PC-9 (cell line): ENCODE measurements at regions not wholly inside any gene's neighbourhood (a gene's known extent, or its start where the extent isn't known, plus 50 kb on each side); places are given as distances from the start of the nearest gene placed in this dataset.

Experiments
- BruUV-seq: library from RNA; stranded (reverse); fragments of 400-500 nt; replicated peaks from 2 replicates; lab custom pipeline; 2021; lab: Mats Ljungman, UMichigan
- CTCF ChIA-PET: fragments of 300-600 bp; sonication (Branson Sonifier 250); formaldehyde crosslinking; loops from one replicate; lab custom pipeline; 2022; ENCODE audit warnings: antibody characterized with exemption; lab: Charles Lee
- POLR2A ChIA-PET: fragments of 300-600 bp; sonication (Branson Sonifier 250); formaldehyde crosslinking; loops from one replicate; lab custom pipeline; 2022; ENCODE audit warnings: antibody characterized with exemption; ENCODE audit not compliant: unreplicated experiment; lab: Charles Lee
- DNase-seq, 2 experiments: peaks; one replicate each; pipeline versions ENCODE4 v3.0.0 to v3.0.0-alpha.2; 2015 to 2022; ENCODE audit warnings: mixed read lengths in 1 of 2
- H2AFZ ChIP-seq: fragments of 200-600 bp; sonication (generic); 2 replicates; pipeline ENCODE4 v1.8.1; 2017; ENCODE audit warnings: antibody characterized with exemption
- H3F3A ChIP-seq: fragments of 200-600 bp; sonication (generic); 2 replicates; pipeline ENCODE4 v1.8.1; 2017; ENCODE audit warnings: antibody characterized with exemption, mild to moderate bottlenecking, low read depth; ENCODE audit not compliant: insufficient read depth
- H3K27ac ChIP-seq: fragments of 200-600 bp; sonication (generic); 2 replicates; pipeline ENCODE4 v1.6.1; 2016; ENCODE audit warnings: mixed run types
- H3K27me3 ChIP-seq: fragments of 200-600 bp; sonication (generic); 2 replicates; pipeline ENCODE4 v1.6.1; 2016; ENCODE audit warnings: low read depth, mixed run types; ENCODE audit not compliant: insufficient read depth
- H3K36me3 ChIP-seq: fragments of 200-600 bp; sonication (generic); 2 replicates; pipeline ENCODE4 v1.6.1; 2016; ENCODE audit warnings: low read depth, mixed run types
- H3K4me1 ChIP-seq: fragments of 200-600 bp; sonication (generic); replicated peaks from 2 replicates; pipeline ENCODE4 v1.6.1; 2016; ENCODE audit warnings: mixed run types; ENCODE audit not compliant: insufficient read depth
- H3K4me2 ChIP-seq: fragments of 200-600 bp; sonication (generic); 2 replicates; pipeline ENCODE4 v1.6.1; 2017; ENCODE audit warnings: mixed run types
- H3K4me3 ChIP-seq: fragments of 200-600 bp; sonication (generic); 2 replicates; pipeline ENCODE4 v1.6.1; 2016; ENCODE audit warnings: mixed run types
- H3K79me2 ChIP-seq: fragments of 200-600 bp; sonication (generic); 2 replicates; pipeline ENCODE4 v1.6.1; 2017; ENCODE audit warnings: low read depth, mixed run types
- H3K9me2 ChIP-seq: fragments of 200-600 bp; sonication (generic); 2 replicates; pipeline ENCODE4 v1.8.1; 2017; ENCODE audit warnings: mild to moderate bottlenecking; ENCODE audit not compliant: insufficient read depth
- H3K9me3 ChIP-seq: fragments of 200-600 bp; sonication (generic); 2 replicates; pipeline ENCODE4 v1.8.1; 2016; ENCODE audit warnings: low read depth; ENCODE audit not compliant: insufficient read depth
- H4K20me1 ChIP-seq: fragments of 200-600 bp; sonication (generic); 2 replicates; pipeline ENCODE4 v1.8.1; 2017; ENCODE audit not compliant: insufficient read depth
- CTCF ChIP-seq: fragments of 200-600 bp; sonication (generic); conservative IDR thresholded peaks from 2 replicates; pipeline ENCODE4 v1.6.1; 2017; ENCODE audit warnings: mixed run types, antibody characterized with exemption, mild to moderate bottlenecking, moderate library complexity
- EZH2 ChIP-seq: fragments of 200-600 bp; sonication (generic); IDR thresholded peaks from 2 replicates; pipeline ENCODE4 v1.8.0; 2017; ENCODE audit warnings: antibody characterized with exemption, low read depth
- intact Hi-C: fragments of 100-400 bp; cut with micrococcal nuclease; formaldehyde crosslinking; loops from one replicate; pipeline ENCODE4 v1.10.0; 2022; ENCODE audit not compliant: unreplicated experiment

GRCh38 chrX:437661-438390 lies 51.1 kb upstream of the PPP2R3B start:
- ChIA-PET CTCF (no interaction called here), POLR2A (no interaction called here)
- no peak for DNase-seq
- Histone ChIP-seq H3F3A (no peaks in the 10 kb centered on the region), H3K27ac (no peak overlapping the region), H3K4me1 (no peaks in the 10 kb centered on the region), H3K36me3 (no peaks in the 10 kb centered on the region), H3K4me3 (no peak overlapping the region), H4K20me1 (no peaks in the 10 kb centered on the region), H3K27me3 (peaks cover 56% of the 10 kb centered on the region), H3K4me2 (no peak overlapping the region), H3K9me2 (no peaks in the 10 kb centered on the region), H2AFZ (no peak overlapping the region), H3K9me3 (no peaks in the 10 kb centered on the region), H3K79me2 (no peaks in the 10 kb centered on the region)
- TF ChIP-seq CTCF, result no peak
- TF ChIP-seq EZH2, result no peak
- intact Hi-C loops, result no loop called here
- BruUV-seq, result no TSS peak

GRCh38 chrX:439241-439640 lies 52.5 kb upstream of the PPP2R3B start:
- no peaks in the 10 kb centered on the region for H3K79me2 ChIP-seq
- no peaks in the 10 kb centered on the region for H3K36me3 ChIP-seq
- no peak overlapping the region for H2AFZ ChIP-seq
- no peaks in the 10 kb centered on the region for H3F3A ChIP-seq
- no peak overlapping the region for H3K4me3 ChIP-seq
- ChIA-PET POLR2A (no interaction called here), CTCF (no interaction called here)
- H3K4me1 ChIP-seq, result no peaks in the 10 kb centered on the region
- TF ChIP-seq CTCF, result no peak
- no peak for TF ChIP-seq EZH2
- no peak overlapping the region for H3K4me2 ChIP-seq
- no peaks in the 10 kb centered on the region for H4K20me1 ChIP-seq
- H3K27ac ChIP-seq, result no peak overlapping the region
- no TSS peak for BruUV-seq
- H3K27me3 ChIP-seq, result peaks cover 65% of the 10 kb centered on the region
- H3K9me3 ChIP-seq, result no peaks in the 10 kb centered on the region
- no peak for DNase-seq
- H3K9me2 ChIP-seq, result no peaks in the 10 kb centered on the region
- intact Hi-C loops, result no loop called here

DNA sequence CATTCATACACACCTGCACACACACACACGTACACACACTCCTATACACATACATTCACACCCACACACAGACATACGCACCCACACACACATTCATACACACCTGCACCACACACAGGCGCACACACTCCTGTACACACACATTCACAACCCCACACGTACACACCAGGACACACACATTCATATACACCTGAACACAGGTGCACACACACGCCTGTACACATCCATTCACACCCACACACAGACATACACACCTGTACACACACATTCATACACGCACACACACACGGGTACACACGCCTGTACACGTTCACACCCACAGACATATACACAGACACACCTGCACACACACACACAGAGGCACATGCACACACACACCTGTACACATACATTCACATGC lies 53.0 kb upstream of the PPP2R3B start:
- ChIA-PET POLR2A (no interaction called here), CTCF (no interaction called here)
- H3K9me2 ChIP-seq, result no peaks in the 10 kb centered on the region

More for the DNA sequence above, 53.0 kb upstream of the PPP2R3B start:
- Histone ChIP-seq H3K27me3 (peaks cover 70% of the 10 kb centered on the region), H3K4me2 (no peak overlapping the region), H3K4me1 (no peaks in the 10 kb centered on the region), H3K36me3 (no peaks in the 10 kb centered on the region), H3K4me3 (no peak overlapping the region), H4K20me1 (no peaks in the 10 kb centered on the region), H3F3A (no peaks in the 10 kb centered on the region), H3K9me3 (no peaks in the 10 kb centered on the region), H2AFZ (no peak overlapping the region), H3K79me2 (no peaks in the 10 kb centered on the region), H3K27ac (no peak overlapping the region)
- no TSS peak for BruUV-seq
- no peak for DNase-seq
- intact Hi-C loops, result no loop called here
- TF ChIP-seq EZH2 (no peak), CTCF (no peak)
